Type B pancreatic cell (in vitro differentiated cells): ENCODE measurements at regions not wholly inside any gene's neighbourhood (a gene's known extent, or its start where the extent isn't known, plus 50 kb on each side); places are given as distances from the start of the nearest gene placed in this dataset.

Source experiments
- DNase-seq: peaks from one replicate; pipeline ENCODE4 v3.0.0; 2021; ENCODE audit warnings: mixed read lengths; ENCODE audit not compliant: unreplicated experiment; ENCODE audit errors: extremely low spot score
- H3K27ac Mint-ChIP-seq: 2 replicates; pipeline ENCODE4 v1.8.0; 2021; ENCODE audit warnings: mild to moderate bottlenecking, mixed read lengths
- H3K27me3 Mint-ChIP-seq: 2 replicates; pipeline ENCODE4 v1.8.0; 2021; ENCODE audit warnings: mixed read lengths
- H3K36me3 Mint-ChIP-seq: 2 replicates; pipeline ENCODE4 v1.8.0; 2021; ENCODE audit warnings: mixed read lengths
- H3K4me1 Mint-ChIP-seq: one replicate; pipeline ENCODE4 v1.8.0; 2021; ENCODE audit warnings: mixed read lengths; ENCODE audit not compliant: unreplicated experiment
- H3K4me3 Mint-ChIP-seq: 2 replicates; pipeline ENCODE4 v1.8.0; 2021; ENCODE audit warnings: mild to moderate bottlenecking, mixed read lengths
- H3K9me3 Mint-ChIP-seq: 2 replicates; pipeline ENCODE4 v1.8.0; 2021; ENCODE audit warnings: mixed read lengths
- CTCF ChIP-seq: fragments of 200-600 bp; sonication (generic); conservative IDR thresholded peaks from 2 replicates; pipeline ENCODE4 v1.5.0; 2021; ENCODE audit warnings: antibody characterized with exemption, mild to moderate bottlenecking

- Mint-ChIP-seq H3K9me3 (peaks cover 13% of the 10 kb centered on the region), H3K4me3 (no peak overlapping the region), H3K27ac (no peak overlapping the region), H3K36me3 (no peaks in the 10 kb centered on the region), H3K27me3 (no peaks in the 10 kb centered on the region), H3K4me1 (no peaks in the 10 kb centered on the region)
- TF ChIP-seq CTCF, result no peak
- no peak for DNase-seq
Measured at GRCh38 chr2:4018535-4018934, 315.2 kb downstream of the DCDC2C start.

GRCh38 chr2:4020153-4020552 lies 316.8 kb downstream of the DCDC2C start:
- Mint-ChIP-seq H3K27me3 (no peaks in the 10 kb centered on the region), H3K36me3 (no peaks in the 10 kb centered on the region), H3K27ac (no peak overlapping the region), H3K9me3 (peaks cover 13% of the 10 kb centered on the region), H3K4me1 (no peaks in the 10 kb centered on the region), H3K4me3 (no peak overlapping the region)
- no peak for DNase-seq
- no peak for TF ChIP-seq CTCF

- H3K27me3 Mint-ChIP-seq, result no peaks in the 10 kb centered on the region
- no peak overlapping the region for H3K4me3 Mint-ChIP-seq
- TF ChIP-seq CTCF, result no peak
- no peaks in the 10 kb centered on the region for H3K4me1 Mint-ChIP-seq
- no peaks in the 10 kb centered on the region for H3K36me3 Mint-ChIP-seq
- no peak overlapping the region for H3K27ac Mint-ChIP-seq
- DNase-seq, result no peak
- H3K9me3 Mint-ChIP-seq, result peaks cover 13% of the 10 kb centered on the region
Measured at GRCh38 chr2:4020649-4021048, 317.3 kb downstream of the DCDC2C start.

GRCh38 chr2:4024605-4025004 lies 321.2 kb downstream of the DCDC2C start:
- Mint-ChIP-seq H3K27ac (no peak overlapping the region), H3K9me3 (no peaks in the 10 kb centered on the region), H3K4me1 (no peaks in the 10 kb centered on the region), H3K4me3 (no peak overlapping the region), H3K36me3 (no peaks in the 10 kb centered on the region), H3K27me3 (no peaks in the 10 kb centered on the region)
- TF ChIP-seq CTCF, result no peak
- DNase-seq, result no peak

- no peaks in the 10 kb centered on the region for H3K27me3 Mint-ChIP-seq
- H3K4me3 Mint-ChIP-seq, result no peak overlapping the region
- DNase-seq, result no peak
- no peak overlapping the region for H3K27ac Mint-ChIP-seq
- no peaks in the 10 kb centered on the region for H3K4me1 Mint-ChIP-seq
- no peak for TF ChIP-seq CTCF
- H3K9me3 Mint-ChIP-seq, result no peaks in the 10 kb centered on the region
- no peaks in the 10 kb centered on the region for H3K36me3 Mint-ChIP-seq
Measured at GRCh38 chr2:4029081-4029480, 325.7 kb downstream of the DCDC2C start.

- Mint-ChIP-seq H3K27me3 (peaks cover 3% of the 10 kb centered on the region), H3K36me3 (peaks cover 5% of the 10 kb centered on the region), H3K4me1 (peaks cover 8% of the 10 kb centered on the region), H3K9me3 (peaks cover 23% of the 10 kb centered on the region), H3K27ac (peak overlapping the region; percentile 7), H3K4me3 (peak overlapping the region; percentile 58)
- no peak for DNase-seq
- TF ChIP-seq CTCF, result no peak
Measured at GRCh38 chr2:4039896-4040295, 336.5 kb downstream of the DCDC2C start.
